ENCODE measurements at regions not wholly inside any gene's neighbourhood (a gene's known extent, or its start where the extent isn't known, plus 50 kb on each side); places are given as distances from the start of the nearest gene placed in this dataset.

DNA sequence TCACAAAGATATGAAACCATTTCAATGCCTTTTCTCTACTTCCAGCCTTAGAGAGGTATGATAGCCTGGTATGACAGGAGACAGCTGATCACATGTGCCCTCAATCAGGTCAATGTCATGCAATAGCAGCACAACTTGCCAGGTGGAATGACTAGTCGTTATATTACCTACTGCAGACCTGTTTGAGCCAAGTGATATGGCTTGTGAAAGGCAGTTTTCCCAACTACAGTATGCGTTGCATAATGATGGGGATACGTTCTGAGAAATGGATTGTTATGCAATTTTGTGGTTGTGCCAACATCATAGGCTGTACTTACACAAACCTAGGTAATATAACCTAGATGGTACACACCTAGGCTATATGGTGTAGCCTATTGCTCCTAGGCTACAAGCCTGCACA, 262.8 kb downstream of the ICOS start:
- TF ChIP-seq CTCF (IDR thresholded peaks at IDR 0.05; ENCODE audit: control extremely low read depth, extremely low read depth, low read depth, missing control alignments) = no peak
- DNase-seq (ENCODE audit: extremely low spot score) = no peak
- POLR2A ChIA-PET = no interaction called here
- CTCF ChIA-PET = interaction anchor here (1.6 kb wide), 1 partner anchor 22 kb away, joined by 5 read pairs; no protein-coding TSS in a partner anchor

- ChIA-PET POLR2A (no interaction called here), CTCF (no interaction called here)
- no peak for TF ChIP-seq CTCF (IDR thresholded peaks at IDR 0.05; ENCODE audit: control extremely low read depth, extremely low read depth, low read depth, missing control alignments)
- no peak for DNase-seq (ENCODE audit: extremely low spot score)
These were observed 264.9 kb downstream of the ICOS start for GRCh38 chr2:204201507-204201906.

DNA sequence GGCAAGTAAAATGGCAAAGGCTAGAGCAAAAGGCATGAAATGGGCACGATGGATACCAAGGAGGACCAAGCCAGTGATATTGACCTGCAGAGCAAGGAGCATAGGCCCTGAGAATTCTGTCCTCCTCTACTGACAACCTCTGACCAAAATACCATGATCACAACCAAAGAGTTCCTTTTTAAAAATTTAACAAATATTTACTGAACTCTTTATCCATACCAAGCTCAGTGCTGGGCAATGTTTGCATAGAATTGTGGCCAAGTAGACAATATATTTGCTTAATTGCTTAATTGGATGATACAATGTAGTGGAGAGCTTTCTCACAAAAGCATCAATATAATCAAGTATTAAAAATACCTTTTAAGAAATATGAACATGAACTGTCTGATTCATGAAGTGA, 265.7 kb downstream of the ICOS start:
- POLR2A ChIA-PET = no interaction called here
- TF ChIP-seq CTCF (IDR thresholded peaks at IDR 0.05; ENCODE audit: control extremely low read depth, extremely low read depth, low read depth, missing control alignments) = no peak
- no peak for DNase-seq (ENCODE audit: extremely low spot score)
- CTCF ChIA-PET = no interaction called here

DNA sequence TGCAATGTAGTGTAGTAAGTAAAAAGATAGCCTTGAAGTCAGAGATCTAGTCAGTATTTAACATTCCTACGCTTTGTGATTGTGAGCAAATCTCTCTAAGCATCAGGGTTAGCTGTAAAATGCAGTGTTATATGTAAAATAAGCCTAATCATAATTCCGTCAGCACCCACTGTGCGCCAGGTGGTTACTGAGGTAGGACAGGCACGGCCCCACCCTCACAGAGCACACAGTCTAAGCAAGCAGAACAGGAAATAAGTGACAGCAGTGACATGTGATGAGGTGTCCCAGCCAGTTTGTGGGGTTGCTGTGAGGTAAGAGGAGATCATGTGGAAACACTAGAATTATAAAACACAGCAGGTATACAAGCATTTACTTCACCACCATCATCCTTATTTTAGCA, 267.1 kb downstream of the ICOS start:
- ChIA-PET POLR2A (no interaction called here), CTCF (no interaction called here)
- no peak for DNase-seq (ENCODE audit: extremely low spot score)
- TF ChIP-seq CTCF (IDR thresholded peaks at IDR 0.05; ENCODE audit: control extremely low read depth, extremely low read depth, low read depth, missing control alignments) = no peak

DNA sequence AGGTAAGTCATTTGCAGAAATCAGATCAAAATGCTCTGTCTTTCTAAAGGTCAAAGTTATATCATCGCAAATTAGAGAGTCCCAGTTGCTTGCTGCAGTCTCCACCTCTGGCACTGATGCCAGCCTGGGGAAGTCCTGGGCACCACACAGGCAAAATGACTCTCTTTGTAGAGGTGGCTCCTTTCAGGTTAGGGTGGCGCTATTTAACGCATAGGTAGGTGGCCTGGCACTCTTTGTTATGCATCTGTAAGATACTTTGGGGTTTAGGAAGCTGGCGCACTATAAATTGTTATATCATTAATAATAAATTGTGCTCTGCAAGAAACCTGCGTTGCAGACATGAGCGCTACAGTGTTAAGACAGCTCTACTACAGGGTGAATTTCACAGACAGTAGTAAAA, 268.5 kb downstream of the ICOS start:
- ChIA-PET POLR2A (no interaction called here), CTCF (interaction anchor here (1.7 kb wide), 1 partner anchor 9 kb away, joined by 3 read pairs; no protein-coding TSS in a partner anchor)

GRCh38 chr2:204205538-204205937, 269.0 kb downstream of the ICOS start:
- CTCF ChIA-PET = interaction anchor here (1.7 kb wide), 1 partner anchor 10 kb away, joined by 3 read pairs; no protein-coding TSS in a partner anchor
- no peak for TF ChIP-seq CTCF (IDR thresholded peaks at IDR 0.05; ENCODE audit: control extremely low read depth, extremely low read depth, low read depth, missing control alignments)
- POLR2A ChIA-PET = no interaction called here
- DNase-seq (ENCODE audit: extremely low spot score) = no peak

More for the DNA sequence above, 268.5 kb downstream of the ICOS start:
- no peak for DNase-seq (ENCODE audit: extremely low spot score)
- no peak for TF ChIP-seq CTCF (IDR thresholded peaks at IDR 0.05; ENCODE audit: control extremely low read depth, extremely low read depth, low read depth, missing control alignments)

DNA sequence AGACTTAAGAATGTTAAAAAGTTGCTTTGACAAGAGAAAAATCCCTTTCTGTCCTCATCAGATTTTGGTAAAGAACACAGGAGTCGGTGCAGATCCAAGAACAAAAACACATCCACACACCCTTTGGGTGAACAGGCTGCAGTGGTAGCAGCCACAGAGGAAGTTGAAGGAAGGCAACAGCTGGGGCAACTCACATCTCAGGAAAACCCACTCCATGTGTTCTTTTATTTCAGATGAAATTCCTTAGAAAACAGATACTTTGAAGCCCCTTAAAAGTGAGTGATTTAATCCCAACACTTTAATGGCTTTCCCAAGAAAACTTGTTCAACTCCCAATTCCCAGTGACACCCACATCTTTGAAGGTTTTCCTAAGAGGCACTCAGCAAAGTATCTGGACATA, 271.3 kb downstream of the ICOS start:
- no peak for DNase-seq (ENCODE audit: extremely low spot score)
- ChIA-PET CTCF (no interaction called here), POLR2A (no interaction called here)
- no peak for TF ChIP-seq CTCF (IDR thresholded peaks at IDR 0.05; ENCODE audit: control extremely low read depth, extremely low read depth, low read depth, missing control alignments)

Data from GM10248 (cell line).